IMR-90 (cell line): ENCODE measurements at regions not wholly inside any gene's neighbourhood (a gene's known extent, or its start where the extent isn't known, plus 50 kb on each side); places are given as distances from the start of the nearest gene placed in this dataset.

Experiments
- ATAC-seq: fragments of 200-7000 bp; cut with Tn5 transposase; 2 replicates; pipeline ENCODE4 v1.9.1; 2020; ENCODE audit warnings: low read depth, mild to moderate bottlenecking, moderate library complexity
- BruUV-seq: library from RNA; stranded (reverse); fragments of 400-500 nt; replicated peaks from 2 replicates; lab custom pipeline; 2021; lab: Mats Ljungman, UMichigan
- CTCF ChIA-PET: fragments of 300-600 bp; formaldehyde crosslinking; extraction: SDS; loops from one replicate; lab custom pipeline; 2021; ENCODE audit warnings: antibody characterized with exemption; lab: Yijun Ruan, JAX
- POLR2A ChIA-PET: fragments of 300-600 bp; sonication (Branson Sonifier 250); formaldehyde crosslinking; loops from one replicate; lab custom pipeline; 2022; ENCODE audit warnings: antibody characterized with exemption; ENCODE audit not compliant: unreplicated experiment; lab: Charles Lee
- DNase-seq: peaks from one replicate; pipeline ENCODE4 v3.0.0; 2013
- H2AFZ ChIP-seq: replicated peaks from 2 replicates; pipeline ENCODE3; 2013; ENCODE audit warnings: low read length, mild to moderate bottlenecking; ENCODE audit not compliant: poor library complexity
- H2AK5ac ChIP-seq: 2 replicates; pipeline ENCODE4 v1.6.1; 2013; ENCODE audit warnings: low read depth, low read length, inconsistent platforms
- H2AK9ac ChIP-seq: replicated peaks from 2 replicates; pipeline ENCODE3; 2013; ENCODE audit warnings: mild to moderate bottlenecking, low read depth, low read length, moderate library complexity; ENCODE audit not compliant: poor library complexity
- H2BK120ac ChIP-seq: 2 replicates; pipeline ENCODE4 v1.6.1; 2013; ENCODE audit warnings: low read depth, low read length, inconsistent platforms
- H2BK15ac ChIP-seq: 3 replicates; pipeline ENCODE4 v1.6.1; 2013; ENCODE audit warnings: low read depth, low read length, inconsistent platforms
- H2BK20ac ChIP-seq: 2 replicates; pipeline ENCODE4 v1.6.1; 2013; ENCODE audit warnings: low read depth, mild to moderate bottlenecking, inconsistent platforms, low read length, moderate library complexity
- H2BK5ac ChIP-seq: 2 replicates; pipeline ENCODE4 v1.6.1; 2013; ENCODE audit warnings: mild to moderate bottlenecking, low read depth, low read length, inconsistent platforms; ENCODE audit not compliant: poor library complexity, severe bottlenecking
- H3K14ac ChIP-seq: replicated peaks from 2 replicates; pipeline ENCODE4 v1.6.1; 2013; ENCODE audit warnings: low read depth, low read length, inconsistent platforms
- H3K18ac ChIP-seq: 2 replicates; pipeline ENCODE4 v1.6.1; 2013; ENCODE audit warnings: low read depth, low read length, control low read depth
- H3K23ac ChIP-seq: 2 replicates; pipeline ENCODE4 v1.6.1; 2013; ENCODE audit warnings: low read depth, low read length, inconsistent platforms
- H3K27ac ChIP-seq: 2 replicates; pipeline ENCODE4 v1.5.1; 2013; ENCODE audit warnings: mild to moderate bottlenecking, control low read depth, low read length; ENCODE audit not compliant: insufficient read depth
- H3K27me3 ChIP-seq: 2 replicates; pipeline ENCODE4 v1.6.1; 2013; ENCODE audit warnings: low read length; ENCODE audit not compliant: control insufficient read depth, insufficient read depth
- H3K36me3 ChIP-seq: 2 replicates; pipeline ENCODE4 v1.6.1; 2013; ENCODE audit warnings: low read length, mixed read lengths; ENCODE audit not compliant: control insufficient read depth, insufficient read depth
- H3K4ac ChIP-seq: 2 replicates; pipeline ENCODE4 v1.6.1; 2013; ENCODE audit warnings: low read depth, low read length, inconsistent platforms
- H3K4me1 ChIP-seq: 2 replicates; pipeline ENCODE4 v1.6.1; 2013; ENCODE audit warnings: low read length, mixed read lengths; ENCODE audit not compliant: control insufficient read depth, insufficient read depth
- H3K4me2 ChIP-seq: 2 replicates; pipeline ENCODE4 v1.6.1; 2013; ENCODE audit warnings: low read depth, mild to moderate bottlenecking, control low read depth, low read length, moderate library complexity
- H3K4me3 ChIP-seq: 2 replicates; pipeline ENCODE4 v1.5.1; 2013; ENCODE audit warnings: low read depth, mild to moderate bottlenecking, control low read depth, low read length, moderate library complexity; ENCODE audit not compliant: insufficient read depth
- H3K56ac ChIP-seq: 2 replicates; pipeline ENCODE4 v1.6.1; 2013; ENCODE audit warnings: low read length, inconsistent platforms; ENCODE audit not compliant: insufficient read depth; ENCODE audit errors: extremely low read depth
- H3K79me1 ChIP-seq, 2 experiments: 2 replicates each; pipeline ENCODE4 v1.6.1; 2013; ENCODE audit warnings: low read length in 2 of 2, inconsistent platforms in 1 of 2, low read depth in 1 of 2
- H3K9ac ChIP-seq: 2 replicates; pipeline ENCODE4 v1.6.1; 2013; ENCODE audit warnings: low read depth, low read length, control low read depth
- H3K9me1 ChIP-seq: 2 replicates; pipeline ENCODE4 v1.6.1; 2013; ENCODE audit warnings: low read length, inconsistent platforms; ENCODE audit not compliant: insufficient read depth
- H3K9me3 ChIP-seq: 2 replicates; pipeline ENCODE4 v1.6.1; 2013; ENCODE audit warnings: low read length; ENCODE audit not compliant: control insufficient read depth, insufficient read depth
- H4K20me1 ChIP-seq: 2 replicates; pipeline ENCODE4 v1.6.1; 2013; ENCODE audit warnings: low read length, inconsistent platforms; ENCODE audit not compliant: insufficient read depth
- H4K5ac ChIP-seq: 2 replicates; pipeline ENCODE4 v1.6.1; 2013; ENCODE audit warnings: mild to moderate bottlenecking, low read depth, low read length, control low read depth
- H4K8ac ChIP-seq, 2 experiments: 2 replicates each; pipeline ENCODE4 v1.6.1; 2013; ENCODE audit warnings: low read depth in 2 of 2, low read length in 2 of 2, control low read depth in 1 of 2, inconsistent platforms in 1 of 2
- H4K91ac ChIP-seq: 2 replicates; pipeline ENCODE4 v1.6.1; 2013; ENCODE audit warnings: low read depth, low read length, inconsistent platforms; ENCODE audit not compliant: insufficient read depth
- BHLHE40 ChIP-seq: fragments of 150-350 bp; IDR thresholded peaks from 2 replicates; pipeline ENCODE4 v1.6.1; 2016; ENCODE audit warnings: mild to moderate bottlenecking, low read depth, low read length
- CHD1 ChIP-seq: IDR thresholded peaks from 2 replicates; pipeline ENCODE4 v1.6.1; 2012; ENCODE audit warnings: low read depth, low read length, improper control_type of control experiment
- ELK1 ChIP-seq: fragments of 150-350 bp; IDR thresholded peaks from 2 replicates; pipeline ENCODE4 v1.6.1; 2016; ENCODE audit warnings: low read depth, mild to moderate bottlenecking, low read length, moderate library complexity, borderline replicate concordance
- FOS ChIP-seq: fragments of 150-350 bp; IDR thresholded peaks from 2 replicates; pipeline ENCODE4 v1.6.1; 2016; ENCODE audit warnings: low read depth, low read length
- MAFK ChIP-seq: IDR thresholded peaks from 2 replicates; pipeline ENCODE4 v1.6.1; 2012; ENCODE audit warnings: low read depth, low read length, improper control_type of control experiment
- MAZ ChIP-seq: IDR thresholded peaks from 2 replicates; pipeline ENCODE4 v1.6.1; 2012; ENCODE audit warnings: low read depth, mild to moderate bottlenecking, low read length, improper control_type of control experiment, moderate library complexity, borderline replicate concordance
- MXI1 ChIP-seq: IDR thresholded peaks from 2 replicates; pipeline ENCODE4 v1.6.1; 2012; ENCODE audit warnings: low read depth, mild to moderate bottlenecking, low read length, moderate library complexity, borderline replicate concordance
- NFE2L2 ChIP-seq: fragments of 150-350 bp; IDR thresholded peaks from 2 replicates; pipeline ENCODE4 v1.6.1; 2016; ENCODE audit warnings: low read depth, mild to moderate bottlenecking, low read length
- POLR2A ChIP-seq: IDR thresholded peaks from 2 replicates; pipeline ENCODE4 v1.6.1; 2012; ENCODE audit warnings: mild to moderate bottlenecking, low read depth, low read length
- RCOR1 ChIP-seq: IDR thresholded peaks from 2 replicates; pipeline ENCODE4 v1.6.1; 2012; ENCODE audit warnings: mild to moderate bottlenecking, low read length, improper control_type of control experiment; ENCODE audit not compliant: insufficient replicate concordance
- SMC3 ChIP-seq: fragments of 150-350 bp; IDR thresholded peaks from 2 replicates; pipeline ENCODE4 v1.6.1; 2016; ENCODE audit warnings: low read depth, mild to moderate bottlenecking, antibody characterized with exemption, low read length, moderate library complexity
- USF2 ChIP-seq: fragments of 150-350 bp; IDR thresholded peaks from 2 replicates; pipeline ENCODE4 v1.6.1; 2017; ENCODE audit warnings: mild to moderate bottlenecking, antibody characterized with exemption, low read length, low read depth
- WGBS, 2 experiments: methylation state at CpG; one replicate each; pipeline versions ENCODE4 v1.1.5 to v1.1.7; 2013; ENCODE audit warnings: missing lambda C conversion rate in 2 of 2; ENCODE audit not compliant: insufficient read length in 1 of 2; ENCODE audit errors: extremely low coverage in 2 of 2; 5-methylcytosine and 5-hydroxymethylcytosine counted together
- dilution Hi-C: fragments of 300-500 bp; cut with HindIII; formaldehyde crosslinking; loops from one replicate; pipeline ENCODE4 v1.14.3; 2018; ENCODE audit warnings: low sequenced_read_pairs; ENCODE audit not compliant: unreplicated experiment
- in situ Hi-C: fragments of 300-500 bp; cut with MboI; formaldehyde crosslinking; loops from 3 replicates; pipeline ENCODE4 v1.14.3; 2019; ENCODE audit warnings: low sequenced_read_pairs, inconsistent platforms, mixed read lengths
- intact Hi-C: fragments of 100-400 bp; cut with micrococcal nuclease; formaldehyde crosslinking; loops from 2 replicates; pipeline ENCODE4 v1.10.0; 2022

GRCh38 chr5:167923396-167923795, 368.0 kb upstream of the WWC1 start:
- Histone ChIP-seq H3K9me3 (no peaks in the 10 kb centered on the region), H3K4me2 (no peak overlapping the region), H3K9me1 (no peaks in the 10 kb centered on the region), H2AFZ (no peak overlapping the region), H3K18ac (no peak overlapping the region), H3K4me1 (no peaks in the 10 kb centered on the region), H3K27me3 (peaks cover 2% of the 10 kb centered on the region; the same call in 1 of the 2 replicates), H3K56ac (no peak overlapping the region), H2BK5ac (no peak overlapping the region), H4K5ac (no peak overlapping the region), H4K8ac (no peak overlapping the region), H3K27ac (no peak overlapping the region), H3K36me3 (no peaks in the 10 kb centered on the region), H3K4ac (no peak overlapping the region), H2BK15ac (no peak overlapping the region), H2AK5ac (no peak overlapping the region), H2BK20ac (no peak overlapping the region), H3K4me3 (no peak overlapping the region), H4K91ac (no peak overlapping the region), H3K79me1 (no peaks in the 10 kb centered on the region), H4K20me1 (no peaks in the 10 kb centered on the region), H3K9ac (no peak overlapping the region), H3K14ac (no peak overlapping the region), H2BK120ac (no peak overlapping the region), H2AK9ac (no peak overlapping the region), H3K23ac (no peak overlapping the region)
- CTCF ChIA-PET = interaction anchor here (0.6 to 1.2 kb wide), 2 partner anchors 9 to 153 kb away, joined by 3 read pairs; no protein-coding TSS in a partner anchor
- dilution Hi-C loops (no loop called here), in situ Hi-C loops (no loop called here), intact Hi-C loops (no loop called here)
- ATAC-seq (no peak), DNase-seq (no peak)
- POLR2A ChIA-PET = no interaction called here
- no CpG with 5 or more reads among the region's 4 CpGs for WGBS, 2 experiments
- no peak for TF ChIP-seq CHD1
- TF ChIP-seq FOS = no peak
- TF ChIP-seq NFE2L2 = no peak
- TF ChIP-seq POLR2A = no peak
- TF ChIP-seq USF2 = no peak
- no peak for TF ChIP-seq MAFK
- TF ChIP-seq BHLHE40 = no peak
- TF ChIP-seq ELK1 = no peak
- TF ChIP-seq SMC3 = no peak
- TF ChIP-seq MXI1 = no peak
- TF ChIP-seq RCOR1 = no peak
- TF ChIP-seq MAZ = no peak
- BruUV-seq = no TSS peak
